SK-N-MC (cell line): ENCODE measurements at regions not wholly inside any gene's neighbourhood (a gene's known extent, or its start where the extent isn't known, plus 50 kb on each side); places are given as distances from the start of the nearest gene placed in this dataset.

Source experiments
- DNase-seq: peaks from one replicate; pipeline ENCODE4 v3.0.0-alpha.2; 2011; ENCODE audit warnings: low read depth, low spot score
- H3K27ac ChIP-seq: fragments of 200-600 bp; sonication (generic); 2 replicates; pipeline ENCODE4 v1.5.1; 2016; ENCODE audit warnings: mixed run types
- H3K36me3 ChIP-seq: fragments of 200-600 bp; sonication (generic); 2 replicates; pipeline ENCODE4 v1.6.1; 2017; ENCODE audit warnings: antibody characterized with exemption, low read length, mixed read lengths; ENCODE audit not compliant: insufficient read depth
- H3K4me3 ChIP-seq: fragments of 200-600 bp; sonication (generic); 2 replicates; pipeline ENCODE4 v1.5.1; 2016
- H3K9ac ChIP-seq: fragments of 200-600 bp; sonication (generic); 2 replicates; pipeline ENCODE4 v1.8.0; 2017; ENCODE audit warnings: mixed run types, mixed read lengths; ENCODE audit not compliant: insufficient read length
- H3K9me3 ChIP-seq: fragments of 200-600 bp; sonication (generic); 2 replicates; pipeline ENCODE4 v1.6.1; 2017; ENCODE audit warnings: low read depth, mild to moderate bottlenecking, antibody characterized with exemption, low read length, moderate library complexity, mixed read lengths
- EZH2 ChIP-seq: fragments of 200-600 bp; sonication (generic); IDR thresholded peaks from one replicate; pipeline ENCODE4 v1.6.1; 2017; ENCODE audit warnings: antibody characterized with exemption
- FOXP2 ChIP-seq: optimal IDR thresholded peaks from 2 replicates; pipeline ENCODE3; 2011; ENCODE audit warnings: mild to moderate bottlenecking, moderate library complexity; ENCODE audit not compliant: insufficient read depth; ENCODE audit errors: extremely low read length, control extremely low read depth
- POLR2AphosphoS5 ChIP-seq: IDR thresholded peaks from 2 replicates; pipeline ENCODE4 v1.6.1; 2012; ENCODE audit warnings: mild to moderate bottlenecking, low read depth, low read length, borderline replicate concordance

GRCh38 chr5:74552101-74552500 lies 88.4 kb downstream of the ENC1 start:
- TF ChIP-seq FOXP2 = no peak
- no peak for TF ChIP-seq EZH2
- TF ChIP-seq POLR2AphosphoS5 = no peak

GRCh38 chr5:74550927-74551326 lies 89.6 kb downstream of the ENC1 start:
- no peak overlapping the region for H3K9ac ChIP-seq
- DNase-seq = no peak
- H3K9me3 ChIP-seq = no peaks in the 10 kb centered on the region
- no peaks in the 10 kb centered on the region for H3K36me3 ChIP-seq
- H3K4me3 ChIP-seq = no peak overlapping the region
- H3K27ac ChIP-seq = no peak overlapping the region
- no peak for TF ChIP-seq EZH2
- TF ChIP-seq FOXP2 = no peak
- TF ChIP-seq POLR2AphosphoS5 = no peak

More at GRCh38 chr5:74552101-74552500, 88.4 kb downstream of the ENC1 start:
- DNase-seq = no peak
- no peak overlapping the region for H3K4me3 ChIP-seq
- no peaks in the 10 kb centered on the region for H3K36me3 ChIP-seq
- H3K27ac ChIP-seq = no peak overlapping the region
- no peaks in the 10 kb centered on the region for H3K9me3 ChIP-seq
- H3K9ac ChIP-seq = no peak overlapping the region

GRCh38 chr5:74549384-74549783 lies 91.1 kb downstream of the ENC1 start:
- H3K9me3 ChIP-seq = no peaks in the 10 kb centered on the region
- DNase-seq = no peak
- no peak for TF ChIP-seq EZH2
- no peak for TF ChIP-seq FOXP2
- no peak for TF ChIP-seq POLR2AphosphoS5
- H3K36me3 ChIP-seq = no peaks in the 10 kb centered on the region
- no peak overlapping the region for H3K27ac ChIP-seq
- no peak overlapping the region for H3K4me3 ChIP-seq
- H3K9ac ChIP-seq = no peak overlapping the region

- Histone ChIP-seq H3K27ac (no peak overlapping the region), H3K9me3 (no peaks in the 10 kb centered on the region), H3K4me3 (no peak overlapping the region), H3K9ac (no peak overlapping the region), H3K36me3 (no peaks in the 10 kb centered on the region)
- no peak for DNase-seq
- no peak for TF ChIP-seq FOXP2
- TF ChIP-seq EZH2 = no peak
- no peak for TF ChIP-seq POLR2AphosphoS5
These were observed 93.7 kb downstream of the ENC1 start for GRCh38 chr5:74546796-74547195.

- Histone ChIP-seq H3K4me3 (no peak overlapping the region), H3K36me3 (no peaks in the 10 kb centered on the region), H3K9ac (no peak overlapping the region), H3K9me3 (no peaks in the 10 kb centered on the region), H3K27ac (no peak overlapping the region)
- TF ChIP-seq EZH2 = no peak
- TF ChIP-seq POLR2AphosphoS5 = no peak
- no peak for TF ChIP-seq FOXP2
- DNase-seq = no peak
These were observed 95.7 kb downstream of the ENC1 start for GRCh38 chr5:74544811-74545210.

GRCh38 chr5:74543162-74543995 lies 97.1 kb downstream of the ENC1 start:
- DNase-seq = peak; percentile 91
- no peak overlapping the region for H3K9ac ChIP-seq
- TF ChIP-seq POLR2AphosphoS5 (peak; percentile 71; the same call in 1 of the 2 replicates), EZH2 (no peak), FOXP2 (peak; percentile 92)
- peak overlapping the region; percentile 51 for H3K4me3 ChIP-seq
- H3K27ac ChIP-seq = no peak overlapping the region
- H3K36me3 ChIP-seq = no peaks in the 10 kb centered on the region
- no peaks in the 10 kb centered on the region for H3K9me3 ChIP-seq

- TF ChIP-seq POLR2AphosphoS5 (no peak), EZH2 (no peak), FOXP2 (no peak)
- Histone ChIP-seq H3K4me3 (no peak overlapping the region; the same call in 1 of the 2 replicates), H3K9ac (no peak overlapping the region), H3K27ac (no peak overlapping the region), H3K36me3 (no peaks in the 10 kb centered on the region), H3K9me3 (no peaks in the 10 kb centered on the region)
- no peak for DNase-seq
These were observed 98.0 kb downstream of the ENC1 start for GRCh38 chr5:74542482-74542881.

- Histone ChIP-seq H3K36me3 (no peaks in the 10 kb centered on the region), H3K4me3 (no peak overlapping the region), H3K27ac (no peak overlapping the region), H3K9me3 (no peaks in the 10 kb centered on the region), H3K9ac (no peak overlapping the region)
- DNase-seq = peak; percentile 64
- no peak for TF ChIP-seq EZH2
- peak; percentile 22; the same call in 1 of the 2 replicates for TF ChIP-seq POLR2AphosphoS5
These were observed 99.1 kb downstream of the ENC1 start for GRCh38 chr5:74541381-74541781.

GRCh38 chr5:74540622-74541021 lies 99.9 kb downstream of the ENC1 start:
- Histone ChIP-seq H3K27ac (no peak overlapping the region), H3K4me3 (no peak overlapping the region), H3K36me3 (no peaks in the 10 kb centered on the region), H3K9me3 (no peaks in the 10 kb centered on the region), H3K9ac (no peak overlapping the region)
- no peak for DNase-seq
- TF ChIP-seq FOXP2 (no peak), POLR2AphosphoS5 (no peak), EZH2 (no peak)

GRCh38 chr5:74539986-74540385 lies 100.5 kb downstream of the ENC1 start:
- no peaks in the 10 kb centered on the region for H3K36me3 ChIP-seq
- no peak overlapping the region for H3K27ac ChIP-seq
- no peaks in the 10 kb centered on the region for H3K9me3 ChIP-seq
- no peak overlapping the region for H3K4me3 ChIP-seq
- H3K9ac ChIP-seq = no peak overlapping the region
- TF ChIP-seq FOXP2 = no peak
- TF ChIP-seq POLR2AphosphoS5 = no peak
- TF ChIP-seq EZH2 = no peak
- no peak for DNase-seq
